ENCODE measurements at regions not wholly inside any gene's neighbourhood (a gene's known extent, or its start where the extent isn't known, plus 50 kb on each side); places are given as distances from the start of the nearest gene placed in this dataset.

DNA sequence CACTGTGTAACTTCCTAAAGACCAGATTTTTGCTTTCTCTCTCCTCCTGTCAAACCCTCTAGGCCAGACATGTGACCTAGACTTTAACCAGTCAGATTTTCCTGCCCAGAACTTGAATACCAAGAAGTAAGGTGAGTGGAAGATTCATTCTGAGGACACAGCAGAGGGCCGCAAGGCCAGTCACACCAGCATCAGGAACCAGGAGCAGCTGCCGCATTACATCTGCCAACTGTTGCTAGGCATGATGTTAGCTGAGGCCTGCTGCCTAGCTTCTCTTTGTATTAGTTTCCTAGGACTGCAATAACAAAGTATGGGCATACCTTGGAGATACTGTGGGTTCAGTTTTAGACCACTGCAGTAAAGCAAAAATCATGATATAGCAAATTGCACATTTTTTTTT is 101.9 kb upstream of the BMP4 start:
- TF ChIP-seq, protein P1, sequence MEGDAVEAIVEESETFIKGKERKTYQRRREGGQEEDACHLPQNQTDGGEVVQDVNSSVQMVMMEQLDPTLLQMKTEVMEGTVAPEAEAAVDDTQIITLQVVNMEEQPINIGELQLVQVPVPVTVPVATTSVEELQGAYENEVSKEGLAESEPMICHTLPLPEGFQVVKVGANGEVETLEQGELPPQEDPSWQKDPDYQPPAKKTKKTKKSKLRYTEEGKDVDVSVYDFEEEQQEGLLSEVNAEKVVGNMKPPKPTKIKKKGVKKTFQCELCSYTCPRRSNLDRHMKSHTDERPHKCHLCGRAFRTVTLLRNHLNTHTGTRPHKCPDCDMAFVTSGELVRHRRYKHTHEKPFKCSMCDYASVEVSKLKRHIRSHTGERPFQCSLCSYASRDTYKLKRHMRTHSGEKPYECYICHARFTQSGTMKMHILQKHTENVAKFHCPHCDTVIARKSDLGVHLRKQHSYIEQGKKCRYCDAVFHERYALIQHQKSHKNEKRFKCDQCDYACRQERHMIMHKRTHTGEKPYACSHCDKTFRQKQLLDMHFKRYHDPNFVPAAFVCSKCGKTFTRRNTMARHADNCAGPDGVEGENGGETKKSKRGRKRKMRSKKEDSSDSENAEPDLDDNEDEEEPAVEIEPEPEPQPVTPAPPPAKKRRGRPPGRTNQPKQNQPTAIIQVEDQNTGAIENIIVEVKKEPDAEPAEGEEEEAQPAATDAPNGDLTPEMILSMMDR (IDR thresholded peaks at IDR 0.05; ENCODE audit: poor library complexity), result no peak
- no peak for TF ChIP-seq EZH2 (IDR thresholded peaks at IDR 0.05; ENCODE audit: borderline replicate concordance)

All from hepatocyte (in vitro differentiated cells).